ENCODE measurements at regions not wholly inside any gene's neighbourhood (a gene's known extent, or its start where the extent isn't known, plus 50 kb on each side); places are given as distances from the start of the nearest gene placed in this dataset.

- Histone ChIP-seq H3K9me3 (replicated peaks) (no peaks in the 10 kb centered on the region), H3K4me1 (no peaks in the 10 kb centered on the region), H3K4me3 (no peak overlapping the region), H3K27me3 (ENCODE audit: low read depth) (no peaks in the 10 kb centered on the region), H3K27ac (replicated peaks) (no peak overlapping the region), H3K36me3 (no peaks in the 10 kb centered on the region)
- intact Hi-C loops (cut with micrococcal nuclease), result no loop called here
- no peak for TF ChIP-seq CTCF (IDR thresholded peaks at IDR 0.05; ENCODE audit: borderline replicate concordance)
- no peak for DNase-seq
Observed at GRCh38 chr13:104635879-104636278, 1569.7 kb upstream of the SLC10A2 start.

GRCh38 chr13:104634016-104634415 is 1567.8 kb upstream of the SLC10A2 start:
- Histone ChIP-seq H3K9me3 (replicated peaks) (no peaks in the 10 kb centered on the region), H3K27ac (replicated peaks) (no peak overlapping the region), H3K4me3 (no peak overlapping the region), H3K4me1 (no peaks in the 10 kb centered on the region), H3K27me3 (ENCODE audit: low read depth) (no peaks in the 10 kb centered on the region), H3K36me3 (no peaks in the 10 kb centered on the region)
- intact Hi-C loops (cut with micrococcal nuclease), result no loop called here
- no peak for DNase-seq
- TF ChIP-seq CTCF (IDR thresholded peaks at IDR 0.05; ENCODE audit: borderline replicate concordance), result no peak

- DNase-seq, result no peak
- Histone ChIP-seq H3K27ac (replicated peaks) (no peak overlapping the region), H3K4me1 (no peaks in the 10 kb centered on the region), H3K4me3 (no peak overlapping the region), H3K27me3 (ENCODE audit: low read depth) (no peaks in the 10 kb centered on the region), H3K9me3 (replicated peaks) (no peaks in the 10 kb centered on the region), H3K36me3 (no peaks in the 10 kb centered on the region)
- intact Hi-C loops (cut with micrococcal nuclease), result no loop called here
- TF ChIP-seq CTCF (IDR thresholded peaks at IDR 0.05; ENCODE audit: borderline replicate concordance), result no peak
Observed at GRCh38 chr13:104632736-104633135, 1566.5 kb upstream of the SLC10A2 start.

- intact Hi-C loops (cut with micrococcal nuclease), result no loop called here
- no peak overlapping the region for H3K4me3 ChIP-seq
- H3K27ac ChIP-seq (replicated peaks), result no peak overlapping the region
- no peaks in the 10 kb centered on the region for H3K36me3 ChIP-seq
- H3K27me3 ChIP-seq (ENCODE audit: low read depth), result no peaks in the 10 kb centered on the region
- H3K4me1 ChIP-seq, result no peaks in the 10 kb centered on the region
- TF ChIP-seq CTCF (IDR thresholded peaks at IDR 0.05; ENCODE audit: borderline replicate concordance), result no peak
- H3K9me3 ChIP-seq (replicated peaks), result no peaks in the 10 kb centered on the region
- no peak for DNase-seq
Observed at GRCh38 chr13:104625201-104625600, 1559.0 kb upstream of the SLC10A2 start.

GRCh38 chr13:104616990-104617389 is 1550.8 kb upstream of the SLC10A2 start:
- no peak for DNase-seq
- H3K27me3 ChIP-seq (ENCODE audit: low read depth), result no peaks in the 10 kb centered on the region
- H3K4me1 ChIP-seq, result no peaks in the 10 kb centered on the region
- H3K36me3 ChIP-seq, result no peaks in the 10 kb centered on the region
- no peak for TF ChIP-seq CTCF (IDR thresholded peaks at IDR 0.05; ENCODE audit: borderline replicate concordance)
- no peak overlapping the region for H3K27ac ChIP-seq (replicated peaks)
- H3K4me3 ChIP-seq, result no peak overlapping the region
- no peaks in the 10 kb centered on the region for H3K9me3 ChIP-seq (replicated peaks)
- intact Hi-C loops (cut with micrococcal nuclease), result no loop called here
